Endodermal cell (in vitro differentiated cells): ENCODE measurements at regions not wholly inside any gene's neighbourhood (a gene's known extent, or its start where the extent isn't known, plus 50 kb on each side); places are given as distances from the start of the nearest gene placed in this dataset.

Experiments
- DNase-seq: peaks from one replicate; pipeline ENCODE4 v3.0.0-alpha.2; 2017
- H3K27ac ChIP-seq: 2 replicates; pipeline ENCODE4 v1.5.1; 2013; ENCODE audit warnings: mild to moderate bottlenecking, low read depth, low read length, moderate library complexity
- H3K27me3 ChIP-seq: 2 replicates; pipeline ENCODE4 v1.6.1; 2013; ENCODE audit warnings: mild to moderate bottlenecking, low read length, moderate library complexity; ENCODE audit not compliant: insufficient read depth, control insufficient read depth, poor library complexity, severe bottlenecking
- H3K36me3 ChIP-seq: 2 replicates; pipeline ENCODE4 v1.7.0; 2013; ENCODE audit warnings: mild to moderate bottlenecking, low read length, moderate library complexity; ENCODE audit not compliant: control insufficient read depth, insufficient read depth
- H3K4me1 ChIP-seq: one replicate; pipeline ENCODE4 v1.7.0; 2013; ENCODE audit warnings: low read length; ENCODE audit not compliant: control insufficient read depth, insufficient read depth
- H3K4me3 ChIP-seq: 2 replicates; pipeline ENCODE4 v1.5.1; 2013; ENCODE audit warnings: mild to moderate bottlenecking, low read length, moderate library complexity
- H3K9ac ChIP-seq: 2 replicates; pipeline ENCODE4 v1.6.1; 2013; ENCODE audit warnings: mild to moderate bottlenecking, low read length, moderate library complexity; ENCODE audit not compliant: poor library complexity, severe bottlenecking; ENCODE audit errors: extremely low read depth
- H3K9me3 ChIP-seq: 2 replicates; pipeline ENCODE4 v1.6.1; 2013; ENCODE audit warnings: mild to moderate bottlenecking, low read length, moderate library complexity; ENCODE audit not compliant: control insufficient read depth
- H3K27ac Mint-ChIP-seq: 2 replicates; pipeline ENCODE4 v1.8.0; 2020; ENCODE audit warnings: mixed read lengths
- H3K27me3 Mint-ChIP-seq: 2 replicates; pipeline ENCODE4 v1.8.0; 2021; ENCODE audit warnings: mild to moderate bottlenecking, mixed read lengths; ENCODE audit not compliant: insufficient read depth
- H3K36me3 Mint-ChIP-seq: 2 replicates; pipeline ENCODE4 v1.8.0; 2020; ENCODE audit warnings: low read depth, mixed read lengths
- H3K4me1 Mint-ChIP-seq: 2 replicates; pipeline ENCODE4 v1.8.0; 2020; ENCODE audit warnings: mixed read lengths
- H3K4me3 Mint-ChIP-seq: 2 replicates; pipeline ENCODE4 v1.8.0; 2020; ENCODE audit warnings: mild to moderate bottlenecking, moderate library complexity, mixed read lengths
- H3K9me3 Mint-ChIP-seq: 2 replicates; pipeline ENCODE4 v1.8.0; 2020; ENCODE audit warnings: mild to moderate bottlenecking, mixed read lengths
- CTCF ChIP-seq: fragments of 200-600 bp; sonication (generic); conservative IDR thresholded peaks from 2 replicates; pipeline ENCODE4 v1.5.0; 2021; ENCODE audit warnings: antibody characterized with exemption, mild to moderate bottlenecking
- WGBS, 2 experiments: methylation state at CpG; one replicate each; pipeline versions ENCODE4 v1.1.5 to v1.1.7; 2013; ENCODE audit warnings: missing lambda C conversion rate in 2 of 2, mixed read lengths in 1 of 2; ENCODE audit not compliant: insufficient coverage in 1 of 2, insufficient read length in 1 of 2; 5-methylcytosine and 5-hydroxymethylcytosine counted together

GRCh38 chr3:8317661-8318649 lies 183.7 kb upstream of the LMCD1 start:
- Histone ChIP-seq H3K27ac (no peak overlapping the region), H3K36me3 (no peaks in the 10 kb centered on the region), H3K4me1 (peaks cover 18% of the 10 kb centered on the region), H3K4me3 (no peak overlapping the region), H3K9me3 (no peaks in the 10 kb centered on the region), H3K27me3 (no peaks in the 10 kb centered on the region), H3K9ac (no peak overlapping the region)
- DNase-seq = no peak
- WGBS, 2 experiments = 92 to 95% methylated on average over 5 to 8 of the region's 8 CpGs
- H3K9me3 Mint-ChIP-seq = no peaks in the 10 kb centered on the region
- H3K36me3 Mint-ChIP-seq = no peaks in the 10 kb centered on the region
- no peak for TF ChIP-seq CTCF
- H3K4me1 Mint-ChIP-seq = peaks cover 19% of the 10 kb centered on the region
- no peak overlapping the region for H3K27ac Mint-ChIP-seq
- H3K27me3 Mint-ChIP-seq = no peaks in the 10 kb centered on the region
- no peak overlapping the region for H3K4me3 Mint-ChIP-seq

- Mint-ChIP-seq H3K4me1 (peaks cover 3% of the 10 kb centered on the region), H3K27me3 (no peaks in the 10 kb centered on the region), H3K36me3 (no peaks in the 10 kb centered on the region), H3K4me3 (no peak overlapping the region), H3K9me3 (peaks cover 4% of the 10 kb centered on the region), H3K27ac (no peak overlapping the region)
- DNase-seq = no peak
- H3K9me3 ChIP-seq = no peaks in the 10 kb centered on the region
- no peak overlapping the region for H3K27ac ChIP-seq
- H3K4me3 ChIP-seq = peak overlapping the region; percentile 8
- 69 to 80% methylated on average over 1 to 2 of the region's 2 CpGs for WGBS, 2 experiments
- H3K36me3 ChIP-seq = no peaks in the 10 kb centered on the region
- no peaks in the 10 kb centered on the region for H3K27me3 ChIP-seq
- H3K4me1 ChIP-seq = peaks cover 7% of the 10 kb centered on the region
- TF ChIP-seq CTCF = no peak
- no peak overlapping the region for H3K9ac ChIP-seq
Observed at GRCh38 chr3:8319935-8320634, 181.5 kb upstream of the LMCD1 start.

- H3K4me3 Mint-ChIP-seq = no peak overlapping the region
- Histone ChIP-seq H3K9ac (no peak overlapping the region), H3K4me1 (peaks cover 7% of the 10 kb centered on the region), H3K27ac (no peak overlapping the region), H3K27me3 (no peaks in the 10 kb centered on the region), H3K36me3 (no peaks in the 10 kb centered on the region), H3K4me3 (peak overlapping the region; percentile 8), H3K9me3 (peaks cover 4% of the 10 kb centered on the region)
- peaks cover 10% of the 10 kb centered on the region for H3K9me3 Mint-ChIP-seq
- no peak for TF ChIP-seq CTCF
- whole genome bisulfite sequencing, 2 experiments = 39 to 60% methylated on average over 4 to 6 of the region's 6 CpGs
- DNase-seq = peak; percentile 60
- peaks cover 1% of the 10 kb centered on the region for H3K4me1 Mint-ChIP-seq
- no peak overlapping the region for H3K27ac Mint-ChIP-seq
- no peaks in the 10 kb centered on the region for H3K36me3 Mint-ChIP-seq
- no peaks in the 10 kb centered on the region for H3K27me3 Mint-ChIP-seq
Observed at GRCh38 chr3:8320711-8321458, 180.7 kb upstream of the LMCD1 start.
